HG03558 (cell line): ENCODE measurements at regions not wholly inside any gene's neighbourhood (a gene's known extent, or its start where the extent isn't known, plus 50 kb on each side); places are given as distances from the start of the nearest gene placed in this dataset.

Experiments used
- ATAC-seq: cut with Tn5 transposase; IDR thresholded peaks from one replicate; pipeline ENCODE4 v1.9.1; 2021; ENCODE audit warnings: moderate number of reproducible peaks; ENCODE audit not compliant: unreplicated experiment; ENCODE audit errors: extremely low read depth

GRCh38 chr1:60759291-60759690 lies 323.1 kb upstream of the NFIA start:
- no peak for ATAC-seq

- no peak for ATAC-seq
These were observed 324.9 kb upstream of the NFIA start for GRCh38 chr1:60757485-60757884.

- ATAC-seq, result no peak
These were observed 329.1 kb upstream of the NFIA start for GRCh38 chr1:60753036-60753900.

GRCh38 chr1:60751306-60751705 lies 331.1 kb upstream of the NFIA start:
- no peak for ATAC-seq

- ATAC-seq, result no peak
These were observed 335.0 kb upstream of the NFIA start for GRCh38 chr1:60747353-60747752.

GRCh38 chr1:60746278-60746791 lies 336.0 kb upstream of the NFIA start:
- no peak for ATAC-seq

GRCh38 chr1:60745484-60745883 lies 336.9 kb upstream of the NFIA start:
- ATAC-seq, result no peak

- no peak for ATAC-seq
These were observed 340.0 kb upstream of the NFIA start for GRCh38 chr1:60742339-60742738.

GRCh38 chr1:60740154-60740553 lies 342.2 kb upstream of the NFIA start:
- ATAC-seq, result no peak

GRCh38 chr1:60739729-60740128 lies 342.6 kb upstream of the NFIA start:
- no peak for ATAC-seq

- no peak for ATAC-seq
These were observed 349.4 kb upstream of the NFIA start for GRCh38 chr1:60732977-60733401.

GRCh38 chr1:60731321-60731720 lies 351.0 kb upstream of the NFIA start:
- ATAC-seq, result no peak

GRCh38 chr1:60727552-60727951 lies 354.8 kb upstream of the NFIA start:
- ATAC-seq, result no peak

- no peak for ATAC-seq
These were observed 365.9 kb upstream of the NFIA start for GRCh38 chr1:60716472-60716871.

GRCh38 chr1:60715970-60716369 lies 366.4 kb upstream of the NFIA start:
- no peak for ATAC-seq

GRCh38 chr1:60709426-60709825 lies 372.9 kb upstream of the NFIA start:
- no peak for ATAC-seq

- no peak for ATAC-seq
These were observed 377.3 kb upstream of the NFIA start for GRCh38 chr1:60705026-60705425.

- ATAC-seq, result no peak
These were observed 379.2 kb upstream of the NFIA start for GRCh38 chr1:60703155-60703554.

- ATAC-seq, result no peak
These were observed 383.0 kb upstream of the NFIA start for GRCh38 chr1:60699325-60699724.

- ATAC-seq, result no peak
These were observed 385.0 kb upstream of the NFIA start for GRCh38 chr1:60697204-60697994.

- ATAC-seq, result no peak
These were observed 385.8 kb upstream of the NFIA start for GRCh38 chr1:60696512-60696911.
